Uterus (tissue), 3 donors: ENCODE measurements at regions not wholly inside any gene's neighbourhood (a gene's known extent, or its start where the extent isn't known, plus 50 kb on each side); places are given as distances from the start of the nearest gene placed in this dataset.

Experiments used
- DNase-seq, 2 donors: peaks; one replicate each; pipeline ENCODE4 v3.0.0-alpha.2; 2019 to 2020
- H3K27ac ChIP-seq, 2 donors: fragments of 200-600 bp; sonication (generic); 1 replicate in 1 of 2; 2 replicates in 1 of 2; pipeline ENCODE4 v1.5.1; 2016 to 2018
- H3K27me3 ChIP-seq, 2 donors: fragments of 200-600 bp; sonication (generic); one replicate each; pipeline ENCODE4 v1.5.1; 2018 to 2019; ENCODE audit warnings: control low read depth in 1 of 2
- H3K36me3 ChIP-seq, 2 donors: fragments of 200-600 bp; sonication (generic); one replicate each; pipeline ENCODE4 v1.5.1; 2019; ENCODE audit warnings: control low read depth in 1 of 2
- H3K4me1 ChIP-seq, 2 donors: fragments of 200-600 bp; sonication (generic); one replicate each; pipeline ENCODE4 v1.5.1; 2018 to 2019; ENCODE audit warnings: control low read depth in 1 of 2
- H3K4me3 ChIP-seq, 2 donors: fragments of 200-600 bp; sonication (generic); 1 replicate in 1 of 2; 2 replicates in 1 of 2; pipeline ENCODE4 v1.5.1; 2018 to 2019; ENCODE audit warnings: mild to moderate bottlenecking in 1 of 2
- H3K9me3 ChIP-seq, 2 donors: fragments of 200-600 bp; sonication (generic); one replicate each; pipeline ENCODE4 v1.5.1; 2019; ENCODE audit warnings: control low read depth in 1 of 2
- POLR2A ChIP-seq, 2 donors: fragments of 450-650 bp; IDR thresholded peaks; one replicate each; pipeline ENCODE4 v1.6.1; 2016; ENCODE audit warnings: antibody characterized with exemption in 2 of 2, mild to moderate bottlenecking in 1 of 2, moderate library complexity in 1 of 2
- intact Hi-C: fragments of 100-400 bp; cut with DNase I; formaldehyde crosslinking; loops from one replicate; pipeline ENCODE4 v1.15.1; 2023; ENCODE audit warnings: low total_unique reads
- TF ChIP-seq, protein P1 (sequence below), 4 experiments: fragments of 200-600 bp in 2 of 4; fragments of 450-650 bp in 2 of 4; sonication (generic) in 2 of 4; IDR thresholded peaks; one replicate each; pipeline ENCODE4 v1.5.1; 2016 to 2019; ENCODE audit warnings: antibody characterized with exemption in 4 of 4, mild to moderate bottlenecking in 2 of 4, moderate library complexity in 1 of 4
- donor health status: DM: yes; HTN: yes; CAD: no.

DNA sequence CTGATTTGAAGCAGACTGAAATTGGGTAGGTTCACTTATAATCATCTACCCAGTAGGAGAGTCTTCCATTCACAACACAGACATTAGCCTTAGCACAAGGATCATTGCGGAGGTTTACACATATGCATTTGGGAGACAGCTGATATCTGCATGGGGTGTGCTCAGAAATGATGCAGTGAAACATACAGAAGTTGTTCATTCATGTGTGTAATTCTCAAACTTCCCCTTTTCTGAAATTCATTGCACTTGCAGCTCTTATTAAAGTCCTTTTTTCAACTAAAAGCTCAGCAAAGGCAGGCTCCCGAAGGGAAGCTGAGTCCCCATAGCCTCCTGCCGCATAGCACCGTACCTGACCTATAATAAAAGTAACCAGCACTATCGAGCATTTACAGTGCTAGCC lies 218.3 kb upstream of the CRY1 start:
- no peaks in the 10 kb centered on the region for H3K9me3 ChIP-seq
- H3K27ac ChIP-seq: no peak overlapping the region
- intact Hi-C loops: no loop called here
- no peaks in the 10 kb centered on the region for H3K27me3 ChIP-seq
- no peaks in the 10 kb centered on the region for H3K36me3 ChIP-seq
- TF ChIP-seq, protein P1, sequence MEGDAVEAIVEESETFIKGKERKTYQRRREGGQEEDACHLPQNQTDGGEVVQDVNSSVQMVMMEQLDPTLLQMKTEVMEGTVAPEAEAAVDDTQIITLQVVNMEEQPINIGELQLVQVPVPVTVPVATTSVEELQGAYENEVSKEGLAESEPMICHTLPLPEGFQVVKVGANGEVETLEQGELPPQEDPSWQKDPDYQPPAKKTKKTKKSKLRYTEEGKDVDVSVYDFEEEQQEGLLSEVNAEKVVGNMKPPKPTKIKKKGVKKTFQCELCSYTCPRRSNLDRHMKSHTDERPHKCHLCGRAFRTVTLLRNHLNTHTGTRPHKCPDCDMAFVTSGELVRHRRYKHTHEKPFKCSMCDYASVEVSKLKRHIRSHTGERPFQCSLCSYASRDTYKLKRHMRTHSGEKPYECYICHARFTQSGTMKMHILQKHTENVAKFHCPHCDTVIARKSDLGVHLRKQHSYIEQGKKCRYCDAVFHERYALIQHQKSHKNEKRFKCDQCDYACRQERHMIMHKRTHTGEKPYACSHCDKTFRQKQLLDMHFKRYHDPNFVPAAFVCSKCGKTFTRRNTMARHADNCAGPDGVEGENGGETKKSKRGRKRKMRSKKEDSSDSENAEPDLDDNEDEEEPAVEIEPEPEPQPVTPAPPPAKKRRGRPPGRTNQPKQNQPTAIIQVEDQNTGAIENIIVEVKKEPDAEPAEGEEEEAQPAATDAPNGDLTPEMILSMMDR (IDR thresholded peaks at IDR 0.05): no peak
- no peak for TF ChIP-seq POLR2A (IDR thresholded peaks at IDR 0.05)
- no peak for DNase-seq
- H3K4me3 ChIP-seq: no peak overlapping the region
- no peaks in the 10 kb centered on the region for H3K4me1 ChIP-seq

DNA sequence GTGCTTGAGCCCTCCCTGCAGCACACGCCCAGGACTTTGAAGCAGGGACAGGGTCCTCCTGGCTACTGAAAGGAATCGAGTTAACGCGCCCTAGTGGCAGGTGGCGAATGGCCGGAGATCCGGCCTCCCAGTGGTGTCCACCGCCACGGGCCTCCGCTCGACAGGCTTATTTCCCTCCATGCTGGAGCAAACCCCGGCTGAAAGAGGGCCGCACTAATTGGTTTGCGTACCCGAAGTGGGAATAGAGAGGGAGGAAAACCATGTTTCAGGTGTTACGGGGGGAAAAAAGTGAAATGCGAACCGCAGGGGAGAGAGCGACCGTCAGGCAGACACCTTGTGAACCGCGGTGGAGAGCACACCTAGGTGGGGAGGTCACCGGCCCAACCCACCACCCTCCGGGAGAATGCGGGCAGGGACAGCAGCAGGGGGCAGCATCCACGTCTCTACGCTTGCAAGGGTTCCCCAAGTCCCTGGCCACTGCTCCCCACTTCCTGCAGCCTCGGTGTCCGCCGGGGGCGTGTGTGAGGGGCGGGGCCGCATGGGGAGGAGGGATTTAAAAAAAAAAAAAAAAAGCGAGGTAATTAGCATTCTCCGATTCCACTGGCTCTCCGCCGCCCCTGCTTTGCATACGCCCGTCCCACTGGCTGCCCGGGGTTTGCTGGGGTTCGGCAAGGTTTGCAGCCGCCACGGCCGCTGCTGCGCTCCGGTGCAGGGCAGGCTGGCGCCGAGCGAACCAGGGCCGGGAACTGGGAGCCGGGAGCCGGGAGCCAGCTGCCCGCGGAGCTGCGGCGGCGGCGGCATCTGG lies 224.6 kb upstream of the CRY1 start:
- Histone ChIP-seq H3K27me3 (peaks cover 0 to 6% of the 10 kb centered on the region in 2 donors), H3K4me3 (peak overlapping the region in 1 of 2 donors; percentile 23), H3K36me3 (no peaks in the 10 kb centered on the region), H3K27ac (no peak overlapping the region), H3K4me1 (peaks cover 0 to 11% of the 10 kb centered on the region in 2 donors), H3K9me3 (no peaks in the 10 kb centered on the region)
- no peak for DNase-seq
- intact Hi-C loops: no loop called here
- no peak for TF ChIP-seq POLR2A (IDR thresholded peaks at IDR 0.05)
- TF ChIP-seq, protein P1 (IDR thresholded peaks at IDR 0.05): no peak

DNA sequence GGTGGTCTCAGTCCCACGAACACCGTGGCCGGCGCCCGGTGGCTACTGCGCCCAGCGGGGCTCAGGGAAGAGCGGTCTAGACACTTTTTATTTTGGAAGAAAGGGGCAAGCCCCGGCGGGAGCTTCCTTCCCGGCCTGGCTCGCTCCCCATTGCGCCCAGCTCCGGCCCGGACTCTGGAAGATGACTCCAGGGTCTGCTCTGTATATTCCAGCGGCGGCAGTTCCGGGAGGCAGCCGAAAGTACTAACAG lies 225.1 kb upstream of the CRY1 start:
- Histone ChIP-seq H3K36me3 (no peaks in the 10 kb centered on the region), H3K27ac (no peak overlapping the region), H3K4me3 (peak overlapping the region in 1 of 2 donors; percentile 23), H3K27me3 (peaks cover 0 to 6% of the 10 kb centered on the region in 2 donors), H3K4me1 (peaks cover 0 to 11% of the 10 kb centered on the region in 2 donors), H3K9me3 (no peaks in the 10 kb centered on the region)
- TF ChIP-seq, protein P1 (IDR thresholded peaks at IDR 0.05): no peak
- intact Hi-C loops: no loop called here
- no peak for DNase-seq

DNA sequence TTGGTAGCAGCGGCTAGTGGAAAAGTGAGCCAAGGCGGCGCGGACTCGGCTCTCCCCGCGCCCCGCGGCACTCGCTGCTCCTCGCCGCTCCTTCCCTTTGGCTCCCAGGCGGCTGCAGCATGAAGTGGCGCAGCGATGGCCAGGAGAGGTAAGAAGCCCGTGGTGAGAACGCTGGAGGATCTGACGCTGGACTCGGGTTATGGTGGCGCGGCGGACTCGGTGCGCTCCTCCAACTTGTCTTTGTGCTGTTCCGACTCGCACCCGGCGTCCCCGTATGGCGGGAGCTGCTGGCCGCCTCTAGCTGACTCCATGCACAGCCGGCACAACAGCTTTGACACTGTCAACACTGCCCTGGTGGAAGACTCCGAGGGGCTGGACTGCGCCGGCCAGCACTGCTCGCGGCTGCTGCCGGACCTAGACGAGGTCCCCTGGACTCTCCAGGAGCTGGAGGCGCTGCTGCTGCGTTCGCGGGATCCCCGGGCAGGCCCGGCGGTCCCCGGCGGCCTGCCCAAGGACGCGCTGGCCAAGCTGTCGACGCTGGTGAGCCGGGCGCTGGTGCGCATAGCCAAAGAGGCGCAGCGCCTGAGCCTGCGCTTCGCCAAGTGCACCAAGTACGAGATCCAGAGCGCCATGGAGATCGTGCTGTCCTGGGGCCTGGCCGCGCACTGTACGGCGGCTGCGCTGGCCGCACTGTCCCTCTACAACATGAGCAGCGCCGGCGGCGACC lies 225.6 kb upstream of the CRY1 start:
- TF ChIP-seq POLR2A (IDR thresholded peaks at IDR 0.05): no peak
- TF ChIP-seq, protein P1 (IDR thresholded peaks at IDR 0.05): no peak
- Histone ChIP-seq H3K36me3 (no peaks in the 10 kb centered on the region), H3K27me3 (peaks cover 0 to 6% of the 10 kb centered on the region in 2 donors), H3K27ac (no peak overlapping the region), H3K9me3 (no peaks in the 10 kb centered on the region), H3K4me3 (peak overlapping the region; percentile 3 to 23), H3K4me1 (peaks cover 0 to 11% of the 10 kb centered on the region in 2 donors)
- DNase-seq: no peak
- intact Hi-C loops: no loop called here

DNA sequence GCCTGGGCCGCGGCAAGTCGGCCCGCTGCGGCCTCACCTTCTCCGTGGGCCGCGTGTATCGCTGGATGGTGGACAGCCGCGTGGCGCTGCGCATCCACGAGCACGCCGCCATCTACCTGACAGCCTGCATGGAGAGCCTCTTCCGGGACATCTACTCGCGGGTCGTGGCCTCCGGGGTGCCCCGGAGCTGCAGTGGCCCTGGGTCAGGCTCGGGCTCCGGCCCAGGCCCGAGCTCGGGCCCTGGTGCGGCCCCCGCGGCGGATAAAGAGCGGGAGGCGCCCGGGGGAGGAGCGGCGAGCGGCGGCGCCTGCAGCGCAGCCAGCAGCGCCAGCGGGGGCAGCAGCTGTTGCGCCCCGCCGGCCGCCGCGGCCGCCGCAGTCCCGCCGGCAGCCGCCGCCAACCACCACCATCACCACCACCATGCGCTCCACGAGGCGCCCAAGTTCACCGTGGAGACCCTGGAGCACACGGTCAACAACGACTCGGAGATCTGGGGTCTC lies 226.2 kb upstream of the CRY1 start:
- Histone ChIP-seq H3K9me3 (no peaks in the 10 kb centered on the region), H3K4me1 (peaks cover 0 to 11% of the 10 kb centered on the region in 2 donors), H3K36me3 (no peaks in the 10 kb centered on the region), H3K27ac (no peak overlapping the region), H3K4me3 (peak overlapping the region; percentile 3 to 23), H3K27me3 (peaks cover 0 to 6% of the 10 kb centered on the region in 2 donors)
- DNase-seq: no peak
- no peak for TF ChIP-seq POLR2A (IDR thresholded peaks at IDR 0.05)
- TF ChIP-seq, protein P1 (IDR thresholded peaks at IDR 0.05): no peak
- intact Hi-C loops: no loop called here
